ENCODE measurements at regions not wholly inside any gene's neighbourhood (a gene's known extent, or its start where the extent isn't known, plus 50 kb on each side); places are given as distances from the start of the nearest gene placed in this dataset.

DNA sequence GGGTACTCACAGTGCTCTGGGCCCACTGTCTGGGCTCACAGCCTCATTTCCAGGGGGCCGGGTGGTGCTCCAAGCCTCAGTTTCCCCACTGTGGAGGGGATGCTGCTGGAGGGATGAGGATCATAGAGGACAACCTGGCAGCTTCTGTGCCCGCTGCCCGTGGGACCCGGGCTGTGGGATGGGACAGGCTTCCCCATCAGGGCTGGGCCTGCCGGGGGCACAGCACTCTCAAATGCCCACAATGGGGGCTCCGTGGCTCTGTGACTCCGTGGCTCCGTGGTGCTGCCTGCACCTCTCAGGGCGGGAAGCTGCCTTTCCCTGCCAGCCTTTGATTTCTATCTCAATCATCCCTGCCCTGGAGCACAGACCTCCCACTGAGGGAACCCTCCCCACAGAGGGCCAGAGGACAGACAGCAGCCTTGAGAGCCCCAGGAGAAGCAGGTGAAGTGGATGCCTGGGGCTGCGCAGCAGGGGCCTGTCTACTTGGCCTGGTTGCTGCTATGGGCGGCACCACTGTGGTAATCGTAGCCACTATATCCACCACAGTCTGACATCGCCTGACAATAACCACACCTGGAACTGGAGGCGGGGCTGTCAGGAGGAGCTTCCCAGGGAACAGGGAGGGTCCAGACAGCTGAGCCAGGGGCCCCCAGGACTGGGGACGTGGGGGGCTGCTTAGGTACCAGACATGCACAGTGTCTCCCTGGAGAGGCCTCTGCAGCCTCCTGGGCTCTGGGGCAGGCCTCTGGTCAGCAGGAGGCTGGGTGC lies 375.9 kb downstream of the TMEM121 start:
- TF ChIP-seq CTCF (IDR thresholded peaks at IDR 0.05; ENCODE audit: low read depth, low read length, poor library complexity, severe bottlenecking) (no peak), EZH2phosphoT487 (IDR thresholded peaks at IDR 0.05; ENCODE audit: borderline replicate concordance, low read length) (no peak)

Measured in DOHH2 (cell line).